ENCODE measurements at regions not wholly inside any gene's neighbourhood (a gene's known extent, or its start where the extent isn't known, plus 50 kb on each side); places are given as distances from the start of the nearest gene placed in this dataset.
"Not testable (repeated sequence)": the region's sequence is repeated elsewhere in the genome, so short reads cannot be mapped to it uniquely, and the experiment has no call there.

- no peak for TF ChIP-seq CTCF (IDR thresholded peaks at IDR 0.05; ENCODE audit: unreplicated experiment in 3 of 3)
- Mint-ChIP-seq H3K36me3 (ENCODE audit: low read depth) (no peaks in the 10 kb centered on the region), H3K4me1 (no peaks in the 10 kb centered on the region), H3K9me3 (peaks cover 2% of the 10 kb centered on the region), H3K27ac (peak overlapping the region in 1 of 3 experiments; percentile 33), H3K27me3 (ENCODE audit: low read depth) (no peaks in the 10 kb centered on the region), H3K4me3 (no peak overlapping the region)
These were observed 477.1 kb upstream of the EYS start for GRCh38 chr6:66184091-66184490.

- H3K4me1 Mint-ChIP-seq: no peaks in the 10 kb centered on the region
- TF ChIP-seq CTCF (IDR thresholded peaks at IDR 0.05; ENCODE audit: unreplicated experiment in 3 of 3): no peak
- no peaks in the 10 kb centered on the region for H3K36me3 Mint-ChIP-seq (ENCODE audit: low read depth)
- H3K4me3 Mint-ChIP-seq: no peak overlapping the region
- no peaks in the 10 kb centered on the region for H3K27me3 Mint-ChIP-seq (ENCODE audit: low read depth)
- H3K27ac Mint-ChIP-seq: no peak overlapping the region
- H3K9me3 Mint-ChIP-seq: no peaks in the 10 kb centered on the region
These were observed 472.3 kb upstream of the EYS start for GRCh38 chr6:66179361-66179760.

GRCh38 chr6:66173587-66173986, 466.6 kb upstream of the EYS start:
- no peaks in the 10 kb centered on the region for H3K36me3 Mint-ChIP-seq (ENCODE audit: low read depth)
- H3K4me1 Mint-ChIP-seq: no peaks in the 10 kb centered on the region
- no peak overlapping the region for H3K27ac Mint-ChIP-seq
- no peaks in the 10 kb centered on the region for H3K27me3 Mint-ChIP-seq (ENCODE audit: low read depth)
- no peak for TF ChIP-seq CTCF (IDR thresholded peaks at IDR 0.05; ENCODE audit: unreplicated experiment in 3 of 3)
- H3K9me3 Mint-ChIP-seq: peaks cover 31% of the 10 kb centered on the region
- no peak overlapping the region for H3K4me3 Mint-ChIP-seq

- not testable (repeated sequence) for H3K4me3 Mint-ChIP-seq; H3K27me3 Mint-ChIP-seq (ENCODE audit: low read depth); H3K27ac Mint-ChIP-seq; H3K4me1 Mint-ChIP-seq; H3K36me3 Mint-ChIP-seq (ENCODE audit: low read depth)
- peaks cover 56% of the 10 kb centered on the region for H3K9me3 Mint-ChIP-seq
These were observed 459.7 kb upstream of the EYS start for GRCh38 chr6:66166713-66167112.

GRCh38 chr6:66161546-66162108, 454.6 kb upstream of the EYS start:
- no peak for TF ChIP-seq CTCF (IDR thresholded peaks at IDR 0.05; ENCODE audit: unreplicated experiment in 3 of 3)
- H3K36me3 Mint-ChIP-seq (ENCODE audit: low read depth): no peaks in the 10 kb centered on the region
- no peak overlapping the region for H3K4me3 Mint-ChIP-seq
- no peaks in the 10 kb centered on the region for H3K4me1 Mint-ChIP-seq
- H3K27me3 Mint-ChIP-seq (ENCODE audit: low read depth): no peaks in the 10 kb centered on the region
- no peak overlapping the region for H3K27ac Mint-ChIP-seq
- H3K9me3 Mint-ChIP-seq: peaks cover 37% of the 10 kb centered on the region

GRCh38 chr6:66159937-66160336, 452.9 kb upstream of the EYS start:
- no peak overlapping the region for H3K4me3 Mint-ChIP-seq
- H3K4me1 Mint-ChIP-seq: no peaks in the 10 kb centered on the region
- no peak overlapping the region for H3K27ac Mint-ChIP-seq
- H3K9me3 Mint-ChIP-seq: peaks cover 26% of the 10 kb centered on the region
- no peak for TF ChIP-seq CTCF (IDR thresholded peaks at IDR 0.05; ENCODE audit: unreplicated experiment in 3 of 3)
- no peaks in the 10 kb centered on the region for H3K27me3 Mint-ChIP-seq (ENCODE audit: low read depth)
- no peaks in the 10 kb centered on the region for H3K36me3 Mint-ChIP-seq (ENCODE audit: low read depth)

Measured in nephron (organoid).